Neural progenitor cell (in vitro differentiated cells): ENCODE measurements at regions not wholly inside any gene's neighbourhood (a gene's known extent, or its start where the extent isn't known, plus 50 kb on each side); places are given as distances from the start of the nearest gene placed in this dataset.

Experiments used
- DNase-seq: peaks from one replicate; pipeline ENCODE4 v3.0.0-alpha.2; 2016; ENCODE audit warnings: low spot score
- H2AFZ ChIP-seq: fragments of 200-600 bp; sonication (generic); replicated peaks from 2 replicates; pipeline ENCODE4 v1.6.1; 2016; ENCODE audit warnings: antibody characterized with exemption
- H3F3A ChIP-seq: fragments of 200-600 bp; sonication (generic); 2 replicates; pipeline ENCODE4 v1.6.1; 2016; ENCODE audit warnings: antibody characterized with exemption, low read depth
- H3K27ac ChIP-seq: fragments of 200-600 bp; sonication (generic); 2 replicates; pipeline ENCODE4 v1.5.1; 2016; ENCODE audit warnings: mild to moderate bottlenecking
- H3K27me3 ChIP-seq: fragments of 200-600 bp; sonication (generic); 2 replicates; pipeline ENCODE4 v1.6.1; 2016; ENCODE audit warnings: mild to moderate bottlenecking, moderate library complexity
- H3K36me3 ChIP-seq: fragments of 200-600 bp; sonication (generic); 2 replicates; pipeline ENCODE4 v1.5.1; 2016
- H3K4me1 ChIP-seq: fragments of 200-600 bp; sonication (generic); 2 replicates; pipeline ENCODE4 v1.6.1; 2016; ENCODE audit warnings: mixed run types
- H3K4me2 ChIP-seq: fragments of 200-600 bp; sonication (generic); 2 replicates; pipeline ENCODE4 v1.6.1; 2016
- H3K4me3 ChIP-seq: fragments of 200-600 bp; sonication (generic); 2 replicates; pipeline ENCODE4 v1.5.1; 2016
- H3K79me2 ChIP-seq: fragments of 200-600 bp; sonication (generic); 2 replicates; pipeline ENCODE4 v1.6.1; 2016; ENCODE audit warnings: low read depth
- H3K9ac ChIP-seq: fragments of 200-600 bp; sonication (generic); 2 replicates; pipeline ENCODE4 v1.6.1; 2016
- H3K9me3 ChIP-seq: fragments of 200-600 bp; sonication (generic); 2 replicates; pipeline ENCODE4 v1.5.1; 2016; ENCODE audit warnings: low read depth
- H4K20me1 ChIP-seq: fragments of 200-600 bp; sonication (generic); 2 replicates; pipeline ENCODE4 v1.6.1; 2016; ENCODE audit warnings: low read depth
- H3K27ac Mint-ChIP-seq: 3 replicates; pipeline ENCODE4 v1.8.0; 2021; ENCODE audit warnings: mixed read lengths
- H3K27me3 Mint-ChIP-seq: 2 replicates; pipeline ENCODE4 v1.8.0; 2022; ENCODE audit warnings: low read depth, mild to moderate bottlenecking, inconsistent platforms, moderate library complexity, mixed read lengths; ENCODE audit not compliant: insufficient read depth
- H3K36me3 Mint-ChIP-seq: 3 replicates; pipeline ENCODE4 v1.8.0; 2021; ENCODE audit warnings: mixed read lengths
- H3K4me1 Mint-ChIP-seq: 3 replicates; pipeline ENCODE4 v1.8.0; 2021; ENCODE audit warnings: mixed read lengths
- H3K4me3 Mint-ChIP-seq: 3 replicates; pipeline ENCODE4 v1.8.0; 2021; ENCODE audit warnings: mild to moderate bottlenecking, moderate library complexity, mixed read lengths
- H3K9me3 Mint-ChIP-seq: 3 replicates; pipeline ENCODE4 v1.8.0; 2020; ENCODE audit warnings: mixed read lengths
- EZH2 ChIP-seq: fragments of 200-600 bp; sonication (generic); IDR thresholded peaks from 2 replicates; pipeline ENCODE4 v1.6.1; 2017; ENCODE audit warnings: antibody characterized with exemption, mild to moderate bottlenecking, moderate library complexity
- EZH2phosphoT487 ChIP-seq: fragments of 200-600 bp; sonication (generic); IDR thresholded peaks from 2 replicates; pipeline ENCODE4 v1.6.1; 2017; ENCODE audit warnings: antibody characterized with exemption
- TF ChIP-seq, protein P1 (sequence below): fragments of 200-600 bp; sonication (generic); IDR thresholded peaks from 2 replicates; pipeline ENCODE4 v1.5.1; 2017; ENCODE audit warnings: antibody characterized with exemption, mild to moderate bottlenecking

DNA sequence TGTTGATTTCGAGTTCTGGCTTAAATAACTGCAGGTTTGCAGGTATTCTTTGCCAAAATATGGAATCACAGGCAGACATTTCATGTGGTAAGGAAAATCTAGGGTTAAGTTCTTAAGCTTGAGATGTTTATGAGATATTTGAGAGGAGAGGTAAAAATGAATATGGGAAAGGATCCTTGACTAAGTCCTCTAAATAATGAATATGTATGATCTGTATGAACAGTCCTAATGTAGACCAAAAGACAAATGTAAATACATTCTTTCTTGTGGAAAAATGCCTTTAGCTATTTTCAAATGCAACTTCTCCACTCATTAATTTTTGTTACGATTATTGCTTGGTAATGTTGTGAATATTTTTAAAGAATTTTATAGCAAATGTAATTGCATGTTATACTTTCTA is 1632.6 kb downstream of the SUCLG1 start:
- Histone ChIP-seq H3K36me3 (no peaks in the 10 kb centered on the region), H3K27ac (no peak overlapping the region), H3K4me1 (no peaks in the 10 kb centered on the region), H4K20me1 (no peaks in the 10 kb centered on the region), H3K4me3 (no peak overlapping the region), H3K9ac (no peak overlapping the region), H3K9me3 (no peaks in the 10 kb centered on the region), H3K4me2 (no peak overlapping the region), H3K27me3 (no peaks in the 10 kb centered on the region), H3K79me2 (no peaks in the 10 kb centered on the region), H2AFZ (no peak overlapping the region), H3F3A (no peaks in the 10 kb centered on the region)
- no peak for DNase-seq
- Mint-ChIP-seq H3K9me3 (no peaks in the 10 kb centered on the region), H3K27me3 (peaks cover 2% of the 10 kb centered on the region), H3K4me1 (no peaks in the 10 kb centered on the region), H3K4me3 (no peak overlapping the region), H3K36me3 (no peaks in the 10 kb centered on the region), H3K27ac (no peak overlapping the region)
- TF ChIP-seq EZH2 (no peak), EZH2phosphoT487 (no peak)
- TF ChIP-seq, protein P1, sequence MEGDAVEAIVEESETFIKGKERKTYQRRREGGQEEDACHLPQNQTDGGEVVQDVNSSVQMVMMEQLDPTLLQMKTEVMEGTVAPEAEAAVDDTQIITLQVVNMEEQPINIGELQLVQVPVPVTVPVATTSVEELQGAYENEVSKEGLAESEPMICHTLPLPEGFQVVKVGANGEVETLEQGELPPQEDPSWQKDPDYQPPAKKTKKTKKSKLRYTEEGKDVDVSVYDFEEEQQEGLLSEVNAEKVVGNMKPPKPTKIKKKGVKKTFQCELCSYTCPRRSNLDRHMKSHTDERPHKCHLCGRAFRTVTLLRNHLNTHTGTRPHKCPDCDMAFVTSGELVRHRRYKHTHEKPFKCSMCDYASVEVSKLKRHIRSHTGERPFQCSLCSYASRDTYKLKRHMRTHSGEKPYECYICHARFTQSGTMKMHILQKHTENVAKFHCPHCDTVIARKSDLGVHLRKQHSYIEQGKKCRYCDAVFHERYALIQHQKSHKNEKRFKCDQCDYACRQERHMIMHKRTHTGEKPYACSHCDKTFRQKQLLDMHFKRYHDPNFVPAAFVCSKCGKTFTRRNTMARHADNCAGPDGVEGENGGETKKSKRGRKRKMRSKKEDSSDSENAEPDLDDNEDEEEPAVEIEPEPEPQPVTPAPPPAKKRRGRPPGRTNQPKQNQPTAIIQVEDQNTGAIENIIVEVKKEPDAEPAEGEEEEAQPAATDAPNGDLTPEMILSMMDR, result no peak

DNA sequence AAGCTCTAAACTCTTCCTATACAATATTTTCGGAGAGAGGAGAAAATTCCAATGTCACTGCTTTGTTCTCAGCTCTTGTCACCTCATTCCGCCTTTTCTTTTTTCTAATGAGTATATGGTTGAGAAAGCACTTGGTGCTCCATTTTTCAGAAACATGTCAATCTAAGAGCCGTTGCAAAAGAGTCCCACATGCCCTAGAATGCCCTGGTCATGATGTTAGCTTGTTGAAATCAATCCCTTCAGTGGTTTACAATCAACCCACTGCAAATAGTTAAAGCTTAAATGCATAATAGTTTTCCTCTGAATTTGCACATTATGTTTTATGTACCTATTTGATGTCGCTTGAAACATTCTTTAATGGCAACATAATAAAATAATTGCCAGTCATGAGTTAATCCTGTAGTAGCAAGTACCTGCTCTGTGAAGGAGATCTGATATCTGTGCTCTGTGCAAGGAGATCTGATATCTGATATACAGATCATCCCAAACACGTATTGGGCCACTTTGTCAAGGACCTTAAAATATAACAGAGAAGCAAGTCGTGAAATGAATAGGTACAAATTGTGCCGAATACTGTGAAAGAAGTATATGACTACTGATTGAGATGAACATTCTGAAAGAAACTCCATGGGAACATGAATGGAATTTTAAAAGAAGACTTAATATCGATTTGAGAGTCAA is 1633.5 kb downstream of the SUCLG1 start:
- DNase-seq, result no peak
- Mint-ChIP-seq H3K9me3 (no peaks in the 10 kb centered on the region), H3K27ac (no peak overlapping the region), H3K36me3 (no peaks in the 10 kb centered on the region), H3K4me3 (no peak overlapping the region), H3K27me3 (peaks cover 2% of the 10 kb centered on the region), H3K4me1 (no peaks in the 10 kb centered on the region)
- Histone ChIP-seq H3K79me2 (no peaks in the 10 kb centered on the region), H2AFZ (no peak overlapping the region), H3F3A (no peaks in the 10 kb centered on the region), H3K4me2 (no peak overlapping the region), H3K4me3 (no peak overlapping the region), H3K27me3 (no peaks in the 10 kb centered on the region), H3K9me3 (no peaks in the 10 kb centered on the region), H3K9ac (no peak overlapping the region), H3K4me1 (no peaks in the 10 kb centered on the region), H3K27ac (no peak overlapping the region), H3K36me3 (no peaks in the 10 kb centered on the region), H4K20me1 (no peaks in the 10 kb centered on the region)
- TF ChIP-seq EZH2 (no peak), EZH2phosphoT487 (no peak)
- TF ChIP-seq, protein P1, result no peak

DNA sequence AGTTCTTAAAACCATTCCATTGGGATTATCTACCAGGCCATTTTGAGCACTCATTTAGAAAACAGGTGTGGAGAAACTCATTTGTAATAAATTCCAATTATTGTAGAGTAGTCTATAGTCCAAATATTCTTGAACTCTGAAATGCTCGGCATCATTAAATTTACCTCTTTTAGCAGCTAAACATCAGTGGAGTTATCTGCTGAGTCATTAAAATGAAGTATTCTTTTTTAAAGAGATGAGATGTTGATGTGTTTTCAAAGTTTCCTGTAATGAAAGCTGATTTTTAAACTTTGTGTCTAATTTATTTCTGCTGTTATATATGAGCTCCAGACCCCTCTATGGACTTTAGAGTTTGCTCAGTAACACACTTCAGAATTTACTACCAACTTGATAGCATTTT is 1635.2 kb downstream of the SUCLG1 start:
- Histone ChIP-seq H3K9ac (no peak overlapping the region), H4K20me1 (no peaks in the 10 kb centered on the region), H3K4me3 (no peak overlapping the region), H3K4me1 (no peaks in the 10 kb centered on the region), H3K79me2 (no peaks in the 10 kb centered on the region), H3K27me3 (no peaks in the 10 kb centered on the region), H3K27ac (no peak overlapping the region), H2AFZ (no peak overlapping the region), H3K9me3 (no peaks in the 10 kb centered on the region), H3F3A (no peaks in the 10 kb centered on the region), H3K36me3 (no peaks in the 10 kb centered on the region), H3K4me2 (no peak overlapping the region)
- TF ChIP-seq EZH2phosphoT487, result no peak
- TF ChIP-seq, protein P1, result no peak
- Mint-ChIP-seq H3K9me3 (no peaks in the 10 kb centered on the region), H3K4me3 (no peak overlapping the region), H3K4me1 (no peaks in the 10 kb centered on the region), H3K27ac (no peak overlapping the region), H3K27me3 (peaks cover 2% of the 10 kb centered on the region), H3K36me3 (no peaks in the 10 kb centered on the region)
- DNase-seq, result no peak
